ENCODE measurements at regions not wholly inside any gene's neighbourhood (a gene's known extent, or its start where the extent isn't known, plus 50 kb on each side); places are given as distances from the start of the nearest gene placed in this dataset.

DNA sequence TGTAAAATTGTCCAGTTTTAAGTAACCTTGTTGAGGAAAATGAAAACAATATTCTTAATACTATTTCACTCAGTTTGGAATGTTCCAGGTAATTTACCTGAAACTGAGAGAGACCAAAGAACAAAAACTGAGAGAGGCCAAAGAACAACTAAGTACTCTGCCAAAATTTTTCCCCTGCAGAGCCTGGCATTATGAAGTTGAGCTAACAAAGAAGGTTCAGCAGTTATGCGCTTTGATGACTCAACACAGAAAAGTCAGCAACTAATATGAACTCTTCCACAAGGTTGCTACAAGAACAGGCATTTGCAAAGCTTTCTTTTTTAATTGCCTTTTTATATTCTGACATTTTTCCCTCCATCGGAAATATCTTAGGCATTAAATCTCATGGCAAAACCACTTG is 270.9 kb downstream of the CHRM3 start:
- TF ChIP-seq FOS (IDR thresholded peaks at IDR 0.05; ENCODE audit: low read depth, low read length) = no peak
- TF ChIP-seq POLR2A (IDR thresholded peaks at IDR 0.05; ENCODE audit: low read depth, low read length) = no peak
- TF ChIP-seq, protein P1, sequence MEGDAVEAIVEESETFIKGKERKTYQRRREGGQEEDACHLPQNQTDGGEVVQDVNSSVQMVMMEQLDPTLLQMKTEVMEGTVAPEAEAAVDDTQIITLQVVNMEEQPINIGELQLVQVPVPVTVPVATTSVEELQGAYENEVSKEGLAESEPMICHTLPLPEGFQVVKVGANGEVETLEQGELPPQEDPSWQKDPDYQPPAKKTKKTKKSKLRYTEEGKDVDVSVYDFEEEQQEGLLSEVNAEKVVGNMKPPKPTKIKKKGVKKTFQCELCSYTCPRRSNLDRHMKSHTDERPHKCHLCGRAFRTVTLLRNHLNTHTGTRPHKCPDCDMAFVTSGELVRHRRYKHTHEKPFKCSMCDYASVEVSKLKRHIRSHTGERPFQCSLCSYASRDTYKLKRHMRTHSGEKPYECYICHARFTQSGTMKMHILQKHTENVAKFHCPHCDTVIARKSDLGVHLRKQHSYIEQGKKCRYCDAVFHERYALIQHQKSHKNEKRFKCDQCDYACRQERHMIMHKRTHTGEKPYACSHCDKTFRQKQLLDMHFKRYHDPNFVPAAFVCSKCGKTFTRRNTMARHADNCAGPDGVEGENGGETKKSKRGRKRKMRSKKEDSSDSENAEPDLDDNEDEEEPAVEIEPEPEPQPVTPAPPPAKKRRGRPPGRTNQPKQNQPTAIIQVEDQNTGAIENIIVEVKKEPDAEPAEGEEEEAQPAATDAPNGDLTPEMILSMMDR (conservative IDR thresholded peaks at IDR 0.05; ENCODE audit: low read depth, low read length) = no peak
- no peak for TF ChIP-seq RFX5 (IDR thresholded peaks at IDR 0.05; ENCODE audit: low read depth, low read length)
- TF ChIP-seq RAD21 (IDR thresholded peaks at IDR 0.05; ENCODE audit: low read length) = no peak
- no peak for TF ChIP-seq MAFK (IDR thresholded peaks at IDR 0.05; ENCODE audit: low read depth, low read length)
- TF ChIP-seq CEBPB (IDR thresholded peaks at IDR 0.05; ENCODE audit: low read depth, low read length) = no peak
- no peak for TF ChIP-seq RCOR1 (IDR thresholded peaks at IDR 0.05; ENCODE audit: insufficient replicate concordance, low read length)
- TF ChIP-seq NFE2L2 (IDR thresholded peaks at IDR 0.05; ENCODE audit: low read depth, low read length) = no peak

All from IMR-90 (cell line).